Thyroid gland (tissue), 4 donors: ENCODE measurements at regions not wholly inside any gene's neighbourhood (a gene's known extent, or its start where the extent isn't known, plus 50 kb on each side); places are given as distances from the start of the nearest gene placed in this dataset.

Experiments used
- POLR2A ChIP-seq, 2 donors: fragments of 450-650 bp; IDR thresholded peaks; one replicate each; pipeline ENCODE4 v1.6.1; 2017; ENCODE audit warnings: antibody characterized with exemption in 2 of 2, mild to moderate bottlenecking in 2 of 2, moderate library complexity in 1 of 2
- TF ChIP-seq, protein P1 (sequence below), 6 experiments: fragments of 200-600 bp in 3 of 6; fragments of 450-650 bp in 3 of 6; sonication (generic) in 3 of 6; IDR thresholded peaks; one replicate each; pipeline ENCODE4 v1.5.1; 2016 to 2019; ENCODE audit warnings: antibody characterized with exemption in 6 of 6, mild to moderate bottlenecking in 2 of 6, inconsistent platforms in 1 of 6, moderate library complexity in 1 of 6

GRCh38 chr3:72068621-72069020 is 283.7 kb upstream of the PROK2 start:
- TF ChIP-seq POLR2A (IDR thresholded peaks at IDR 0.05): no peak
- TF ChIP-seq, protein P1, sequence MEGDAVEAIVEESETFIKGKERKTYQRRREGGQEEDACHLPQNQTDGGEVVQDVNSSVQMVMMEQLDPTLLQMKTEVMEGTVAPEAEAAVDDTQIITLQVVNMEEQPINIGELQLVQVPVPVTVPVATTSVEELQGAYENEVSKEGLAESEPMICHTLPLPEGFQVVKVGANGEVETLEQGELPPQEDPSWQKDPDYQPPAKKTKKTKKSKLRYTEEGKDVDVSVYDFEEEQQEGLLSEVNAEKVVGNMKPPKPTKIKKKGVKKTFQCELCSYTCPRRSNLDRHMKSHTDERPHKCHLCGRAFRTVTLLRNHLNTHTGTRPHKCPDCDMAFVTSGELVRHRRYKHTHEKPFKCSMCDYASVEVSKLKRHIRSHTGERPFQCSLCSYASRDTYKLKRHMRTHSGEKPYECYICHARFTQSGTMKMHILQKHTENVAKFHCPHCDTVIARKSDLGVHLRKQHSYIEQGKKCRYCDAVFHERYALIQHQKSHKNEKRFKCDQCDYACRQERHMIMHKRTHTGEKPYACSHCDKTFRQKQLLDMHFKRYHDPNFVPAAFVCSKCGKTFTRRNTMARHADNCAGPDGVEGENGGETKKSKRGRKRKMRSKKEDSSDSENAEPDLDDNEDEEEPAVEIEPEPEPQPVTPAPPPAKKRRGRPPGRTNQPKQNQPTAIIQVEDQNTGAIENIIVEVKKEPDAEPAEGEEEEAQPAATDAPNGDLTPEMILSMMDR (IDR thresholded peaks at IDR 0.05): no peak
